BLaER1 treated with 17β-estradiol and CSF1 and Interleukin-3, amounts not matched to agents 10 nM and 100 nM (cell line): ENCODE measurements at regions not wholly inside any gene's neighbourhood (a gene's known extent, or its start where the extent isn't known, plus 50 kb on each side); places are given as distances from the start of the nearest gene placed in this dataset.

Experiments used
- H3K27ac ChIP-seq, 11 experiments: shearing (Covaris generic); formaldehyde crosslinking; 2 replicates each; pipeline ENCODE4 v1.8.1; 2022
- H3K27me3 ChIP-seq, 11 experiments: shearing (Covaris generic); formaldehyde crosslinking; 2 replicates each; pipeline ENCODE4 v1.8.1; 2022
- H3K36me3 ChIP-seq, 11 experiments: shearing (Covaris generic); formaldehyde crosslinking; 2 replicates each; pipeline ENCODE4 v1.8.1; 2022
- H3K4me1 ChIP-seq, 10 experiments: shearing (Covaris generic); formaldehyde crosslinking; 2 replicates each; pipeline ENCODE4 v1.8.1; 2022
- H3K4me2 ChIP-seq, 11 experiments: shearing (Covaris generic); formaldehyde crosslinking; 2 replicates each; pipeline ENCODE4 v1.8.1; 2022
- H3K4me3 ChIP-seq, 10 experiments: shearing (Covaris generic); formaldehyde crosslinking; 2 replicates each; pipeline ENCODE4 v1.8.1; 2022
- H3K9ac ChIP-seq, 11 experiments: shearing (Covaris generic); formaldehyde crosslinking; 2 replicates each; pipeline ENCODE4 v1.8.1; 2022
- H3K9me3 ChIP-seq, 11 experiments: shearing (Covaris generic); formaldehyde crosslinking; replicated peaks in 1 of 11; 2 replicates each; pipeline ENCODE4 v1.8.1; 2022
- H4K20me1 ChIP-seq, 11 experiments: shearing (Covaris generic); formaldehyde crosslinking; 2 replicates each; pipeline ENCODE4 v1.8.1; 2022
- Cebpa-rat ChIP-seq, 11 experiments: shearing (Covaris generic); IDR thresholded peaks; 2 replicates each; pipeline ENCODE4 v1.8.1; 2022

GRCh38 chr6:16058201-16058928, 70.5 kb upstream of the MYLIP start:
- H3K27ac ChIP-seq, result no peak overlapping the region

DNA sequence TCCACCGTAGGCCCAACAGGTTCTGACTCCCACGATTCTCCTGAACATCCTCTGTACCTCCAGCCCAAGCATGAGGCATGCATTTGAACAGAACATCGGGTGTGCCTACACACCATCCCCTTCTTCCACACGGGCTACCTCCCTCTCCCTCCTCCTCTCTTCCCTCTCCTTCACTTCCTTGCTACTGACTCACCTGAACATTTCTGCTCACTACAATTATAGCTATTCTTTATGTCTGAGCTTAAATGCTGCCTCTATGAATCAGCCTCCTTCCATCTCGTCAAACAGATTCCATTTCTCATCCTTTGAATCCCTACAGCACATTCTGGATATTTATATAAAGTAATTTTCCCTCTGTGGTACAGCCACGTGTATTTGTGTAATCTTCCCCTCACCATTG, 71.4 kb upstream of the MYLIP start:
- H4K20me1 ChIP-seq, result no peaks in the 10 kb centered on the region
- TF ChIP-seq Cebpa-rat (IDR thresholded peaks at IDR 0.05), result no peak
- H3K4me1 ChIP-seq, result peaks cover 0 to 10% (median 6%) of the 10 kb centered on the region in 10 experiments; a peak in 11 of 20 replicates
- peaks cover 0 to 7% (median 6%) of the 10 kb centered on the region in 11 experiments; a peak in 6 of 22 replicates for H3K9me3 ChIP-seq
- H3K9ac ChIP-seq, result no peak overlapping the region
- H3K36me3 ChIP-seq, result no peaks in the 10 kb centered on the region
- no peak overlapping the region for H3K4me3 ChIP-seq
- no peaks in the 10 kb centered on the region for H3K27me3 ChIP-seq
- H3K27ac ChIP-seq, result no peak overlapping the region
- no peak overlapping the region for H3K4me2 ChIP-seq

More at GRCh38 chr6:16058201-16058928, 70.5 kb upstream of the MYLIP start:
- Histone ChIP-seq H3K4me2 (no peak overlapping the region), H3K27me3 (no peaks in the 10 kb centered on the region), H4K20me1 (no peaks in the 10 kb centered on the region), H3K4me1 (peaks cover 0 to 10% (median 6%) of the 10 kb centered on the region in 10 experiments; a peak in 11 of 20 replicates), H3K9ac (no peak overlapping the region), H3K36me3 (no peaks in the 10 kb centered on the region), H3K4me3 (no peak overlapping the region), H3K9me3 (peaks cover 0 to 7% (median 6%) of the 10 kb centered on the region in 11 experiments; a peak in 6 of 22 replicates)
- TF ChIP-seq Cebpa-rat (IDR thresholded peaks at IDR 0.05), result no peak

DNA sequence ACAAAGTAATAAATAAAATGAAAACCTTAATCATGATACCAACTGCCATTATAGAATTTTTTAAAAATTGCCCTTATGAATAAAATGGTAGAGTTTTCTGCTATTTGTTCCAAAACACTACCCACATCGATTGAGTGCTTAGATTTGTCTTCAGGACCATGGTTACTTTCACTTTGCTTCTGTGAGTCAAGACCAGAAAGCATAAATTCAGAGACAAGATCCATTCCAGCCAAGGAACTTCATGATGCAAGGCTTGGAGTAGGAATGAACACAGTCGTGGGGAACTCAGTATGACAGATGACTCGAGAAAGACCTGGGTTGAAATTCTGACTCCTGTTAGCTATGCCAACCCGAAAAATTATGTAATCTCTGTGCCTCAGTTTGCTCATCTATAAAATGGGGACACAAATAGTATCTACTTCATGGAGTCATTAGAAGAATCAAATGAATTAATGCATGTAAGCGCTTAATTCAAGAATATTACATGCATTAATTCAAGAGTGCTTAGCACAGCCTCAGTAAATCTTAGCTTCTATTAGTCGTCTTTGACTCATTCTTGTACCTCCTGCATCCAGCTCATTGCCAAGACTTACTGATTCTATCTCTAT, 72.5 kb upstream of the MYLIP start:
- peaks cover 0 to 10% (median 6%) of the 10 kb centered on the region in 10 experiments; a peak in 11 of 20 replicates for H3K4me1 ChIP-seq
- TF ChIP-seq Cebpa-rat (IDR thresholded peaks at IDR 0.05), result no peak
- no peak overlapping the region for H3K9ac ChIP-seq
- no peaks in the 10 kb centered on the region for H4K20me1 ChIP-seq
- H3K9me3 ChIP-seq, result peaks cover 0 to 7% (median 6%) of the 10 kb centered on the region in 11 experiments; a peak in 6 of 22 replicates
- no peak overlapping the region for H3K4me2 ChIP-seq
- H3K4me3 ChIP-seq, result no peak overlapping the region
- H3K27me3 ChIP-seq, result no peaks in the 10 kb centered on the region
- H3K27ac ChIP-seq, result no peak overlapping the region
- no peaks in the 10 kb centered on the region for H3K36me3 ChIP-seq

DNA sequence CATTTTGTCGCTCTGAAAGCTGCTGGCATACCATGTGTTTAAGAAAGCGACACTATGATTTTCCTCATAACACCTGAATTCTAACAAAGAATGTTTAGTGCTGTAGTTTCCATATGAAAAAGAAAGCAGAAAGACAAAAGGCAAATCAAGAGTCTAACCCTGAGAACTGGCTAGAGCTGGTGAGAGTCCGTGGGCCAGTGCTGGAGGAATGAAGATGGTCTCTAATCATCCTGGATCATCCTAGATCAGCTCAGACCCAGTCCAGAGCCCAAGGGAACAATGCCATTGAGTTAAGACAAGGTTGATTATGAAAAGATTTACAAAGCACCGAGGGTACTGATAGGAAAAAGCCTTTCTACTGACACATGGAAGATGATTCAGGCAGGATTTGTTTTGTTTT, 73.0 kb upstream of the MYLIP start:
- H3K4me3 ChIP-seq, result no peak overlapping the region
- TF ChIP-seq Cebpa-rat (IDR thresholded peaks at IDR 0.05), result no peak
- no peak overlapping the region for H3K9ac ChIP-seq
- no peaks in the 10 kb centered on the region for H3K36me3 ChIP-seq
- H4K20me1 ChIP-seq, result no peaks in the 10 kb centered on the region
- peaks cover 0 to 7% (median 6%) of the 10 kb centered on the region in 11 experiments; a peak in 6 of 22 replicates for H3K9me3 ChIP-seq
- H3K4me2 ChIP-seq, result no peak overlapping the region
- no peak overlapping the region for H3K27ac ChIP-seq
- peaks cover 0 to 10% (median 6%) of the 10 kb centered on the region in 10 experiments; a peak in 11 of 20 replicates for H3K4me1 ChIP-seq
- no peaks in the 10 kb centered on the region for H3K27me3 ChIP-seq

- Histone ChIP-seq H4K20me1 (no peaks in the 10 kb centered on the region), H3K27ac (no peak overlapping the region), H3K4me2 (no peak overlapping the region), H3K4me1 (no peaks in the 10 kb centered on the region), H3K4me3 (no peak overlapping the region), H3K9me3 (no peaks in the 10 kb centered on the region), H3K27me3 (no peaks in the 10 kb centered on the region), H3K36me3 (no peaks in the 10 kb centered on the region), H3K9ac (no peak overlapping the region)
- no peak for TF ChIP-seq Cebpa-rat (IDR thresholded peaks at IDR 0.05)
Observed at GRCh38 chr6:16049168-16049567, 79.7 kb upstream of the MYLIP start.

DNA sequence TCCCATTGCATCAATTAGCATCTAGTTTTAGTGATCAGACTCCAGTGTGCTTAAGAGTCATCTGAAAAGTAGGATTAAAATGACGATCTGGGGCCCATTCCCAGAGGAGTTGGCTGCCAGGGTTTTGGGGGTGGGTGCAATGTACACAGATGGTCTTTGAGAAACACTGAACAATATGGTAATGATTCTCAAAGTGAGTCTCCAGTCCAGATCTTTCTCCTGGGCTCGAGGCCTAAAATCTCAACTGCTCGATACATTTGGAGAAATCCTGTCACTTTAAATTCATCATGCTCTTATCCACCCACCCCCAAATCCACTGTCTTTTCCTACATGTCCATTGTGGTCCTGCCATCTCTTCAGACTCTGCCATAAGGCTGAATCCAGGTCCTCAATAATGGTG, 80.7 kb upstream of the MYLIP start:
- Histone ChIP-seq H3K36me3 (no peaks in the 10 kb centered on the region), H3K9ac (no peak overlapping the region), H3K4me3 (no peak overlapping the region), H3K27me3 (no peaks in the 10 kb centered on the region), H3K9me3 (no peaks in the 10 kb centered on the region), H3K4me1 (peaks cover 0 to 4% (median 0%) of the 10 kb centered on the region in 10 experiments; a peak in 2 of 20 replicates), H4K20me1 (no peaks in the 10 kb centered on the region), H3K27ac (no peak overlapping the region), H3K4me2 (no peak overlapping the region)
- no peak for TF ChIP-seq Cebpa-rat (IDR thresholded peaks at IDR 0.05)

GRCh38 chr6:16047435-16047990, 81.4 kb upstream of the MYLIP start:
- Histone ChIP-seq H3K9ac (no peak overlapping the region), H3K4me2 (no peak overlapping the region)
- no peak for TF ChIP-seq Cebpa-rat (IDR thresholded peaks at IDR 0.05)

DNA sequence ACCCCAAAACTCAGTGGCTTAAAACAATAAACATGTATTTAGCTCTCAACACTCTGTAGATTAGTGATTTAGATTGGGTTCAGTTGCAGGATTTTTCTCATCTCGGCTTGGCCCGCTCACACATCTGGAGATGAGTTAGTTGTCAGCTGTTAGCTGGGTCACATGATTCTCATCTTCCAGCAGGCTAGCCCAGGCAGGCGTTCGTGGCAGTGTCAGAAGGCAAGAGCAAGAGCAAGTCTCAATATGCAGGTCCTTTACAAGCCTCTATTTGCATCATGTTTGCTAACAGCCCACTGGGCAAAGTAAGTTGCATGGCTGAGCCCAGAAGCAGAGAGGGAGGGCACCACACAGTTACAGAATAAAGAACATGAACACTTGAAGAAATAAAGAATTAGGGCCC, 83.6 kb upstream of the MYLIP start:
- H3K27ac ChIP-seq, result no peak overlapping the region
- H3K9ac ChIP-seq, result no peak overlapping the region
- peaks cover 0 to 5% (median 0%) of the 10 kb centered on the region in 11 experiments; a peak in 1 of 22 replicates for H3K36me3 ChIP-seq
- H4K20me1 ChIP-seq, result no peaks in the 10 kb centered on the region
- H3K4me2 ChIP-seq, result no peak overlapping the region
- peaks cover 5 to 9% (median 7%) of the 10 kb centered on the region in 11 experiments for H3K9me3 ChIP-seq
- H3K4me3 ChIP-seq, result no peak overlapping the region
- peaks cover 0 to 25% (median 0%) of the 10 kb centered on the region in 10 experiments; a peak in 5 of 20 replicates for H3K4me1 ChIP-seq
- H3K27me3 ChIP-seq, result no peaks in the 10 kb centered on the region
- TF ChIP-seq Cebpa-rat (IDR thresholded peaks at IDR 0.05), result no peak

More at GRCh38 chr6:16047435-16047990, 81.4 kb upstream of the MYLIP start:
- H3K4me3 ChIP-seq, result no peak overlapping the region
- no peaks in the 10 kb centered on the region for H4K20me1 ChIP-seq
- H3K27ac ChIP-seq, result no peak overlapping the region
- H3K36me3 ChIP-seq, result no peaks in the 10 kb centered on the region
- peaks cover 0 to 7% (median 0%) of the 10 kb centered on the region in 10 experiments; a peak in 2 of 20 replicates for H3K4me1 ChIP-seq
- H3K9me3 ChIP-seq, result no peaks in the 10 kb centered on the region
- no peaks in the 10 kb centered on the region for H3K27me3 ChIP-seq

GRCh38 chr6:16044211-16044643, 84.7 kb upstream of the MYLIP start:
- peaks cover 0 to 25% (median 0%) of the 10 kb centered on the region in 10 experiments; a peak in 5 of 20 replicates for H3K4me1 ChIP-seq
- TF ChIP-seq Cebpa-rat (IDR thresholded peaks at IDR 0.05), result no peak

More at GRCh38 chr6:16044211-16044643, 84.7 kb upstream of the MYLIP start:
- Histone ChIP-seq H3K4me2 (no peak overlapping the region), H3K9ac (no peak overlapping the region), H3K4me3 (no peak overlapping the region), H3K36me3 (peaks cover 0 to 5% (median 0%) of the 10 kb centered on the region in 11 experiments; a peak in 1 of 22 replicates), H4K20me1 (no peaks in the 10 kb centered on the region), H3K27ac (no peak overlapping the region), H3K27me3 (no peaks in the 10 kb centered on the region), H3K9me3 (peaks cover 13 to 18% (median 16%) of the 10 kb centered on the region in 11 experiments)
